ENCODE measurements at regions not wholly inside any gene's neighbourhood (a gene's known extent, or its start where the extent isn't known, plus 50 kb on each side); places are given as distances from the start of the nearest gene placed in this dataset.
"Not testable (repeated sequence)": the region's sequence is repeated elsewhere in the genome, so short reads cannot be mapped to it uniquely, and the experiment has no call there.

- DNase-seq, result no peak
Measured at GRCh38 chr3:126292318-126293070, 64.7 kb downstream of the KLF15 start.

- no peak for DNase-seq
Measured at GRCh38 chr3:126291537-126291936, 65.7 kb downstream of the KLF15 start.

GRCh38 chr3:126291061-126291460 lies 66.1 kb downstream of the KLF15 start:
- no peak for DNase-seq

- DNase-seq, result no peak
Measured at GRCh38 chr3:126290325-126290724, 66.9 kb downstream of the KLF15 start.

GRCh38 chr3:126289096-126289495 lies 68.1 kb downstream of the KLF15 start:
- no peak for DNase-seq

- no peak for DNase-seq
Measured at GRCh38 chr3:126288314-126288713, 68.9 kb downstream of the KLF15 start.

- DNase-seq, result no peak
Measured at GRCh38 chr3:126287536-126288241, 69.5 kb downstream of the KLF15 start.

- DNase-seq, result no peak
Measured at GRCh38 chr3:126287171-126287535, 70.1 kb downstream of the KLF15 start.

GRCh38 chr3:126285369-126285768 lies 71.8 kb downstream of the KLF15 start:
- DNase-seq, result no peak

GRCh38 chr3:126284258-126284904 lies 72.8 kb downstream of the KLF15 start:
- DNase-seq, result peak; percentile 3

GRCh38 chr3:126283651-126284050 lies 73.6 kb downstream of the KLF15 start:
- DNase-seq, result not testable (repeated sequence)

- DNase-seq, result no peak
Measured at GRCh38 chr3:126279853-126280252, 77.4 kb downstream of the KLF15 start.

GRCh38 chr3:126277629-126278378 lies 79.4 kb downstream of the KLF15 start:
- DNase-seq, result no peak

- no peak for DNase-seq
Measured at GRCh38 chr3:126275620-126275904, 81.6 kb downstream of the KLF15 start.

- no peak for DNase-seq
Measured at GRCh38 chr3:126274735-126275619, 82.2 kb downstream of the KLF15 start.

- no peak for DNase-seq
Measured at GRCh38 chr3:126270145-126270811, 86.9 kb downstream of the KLF15 start.

GRCh38 chr3:126269354-126269753 lies 87.9 kb downstream of the KLF15 start:
- DNase-seq, result no peak

- no peak for DNase-seq
Measured at GRCh38 chr3:126268866-126269265, 88.3 kb downstream of the KLF15 start.

- DNase-seq, result no peak
Measured at GRCh38 chr3:126267976-126268615, 87.7 kb upstream of the ALDH1L1 start.

- no peak for DNase-seq
Measured at GRCh38 chr3:126267169-126267975, 87.0 kb upstream of the ALDH1L1 start.

GRCh38 chr3:126266850-126267168 lies 86.4 kb upstream of the ALDH1L1 start:
- DNase-seq, result no peak
